HEK293 (cell line): ENCODE measurements at regions not wholly inside any gene's neighbourhood (a gene's known extent, or its start where the extent isn't known, plus 50 kb on each side); places are given as distances from the start of the nearest gene placed in this dataset.

ENCODE experiments used
- MYNN ChIP-seq: fragments of 450-650 bp; formaldehyde crosslinking; IDR thresholded peaks from 2 replicates; pipeline ENCODE4 v1.5.1; 2016; ENCODE audit warnings: missing biosample characterization, missing genetic modification characterization, borderline replicate concordance
- YY1 ChIP-seq: fragments of 450-650 bp; formaldehyde crosslinking; IDR thresholded peaks from 2 replicates; pipeline ENCODE4 v1.5.1; 2018; ENCODE audit warnings: missing biosample characterization, missing genetic modification characterization
- TF ChIP-seq, protein P1 (sequence below): fragments of 450-650 bp; formaldehyde crosslinking; IDR thresholded peaks from 2 replicates; pipeline ENCODE4 v1.5.1; 2016; ENCODE audit warnings: missing biosample characterization, missing genetic modification characterization

- TF ChIP-seq, protein P1, sequence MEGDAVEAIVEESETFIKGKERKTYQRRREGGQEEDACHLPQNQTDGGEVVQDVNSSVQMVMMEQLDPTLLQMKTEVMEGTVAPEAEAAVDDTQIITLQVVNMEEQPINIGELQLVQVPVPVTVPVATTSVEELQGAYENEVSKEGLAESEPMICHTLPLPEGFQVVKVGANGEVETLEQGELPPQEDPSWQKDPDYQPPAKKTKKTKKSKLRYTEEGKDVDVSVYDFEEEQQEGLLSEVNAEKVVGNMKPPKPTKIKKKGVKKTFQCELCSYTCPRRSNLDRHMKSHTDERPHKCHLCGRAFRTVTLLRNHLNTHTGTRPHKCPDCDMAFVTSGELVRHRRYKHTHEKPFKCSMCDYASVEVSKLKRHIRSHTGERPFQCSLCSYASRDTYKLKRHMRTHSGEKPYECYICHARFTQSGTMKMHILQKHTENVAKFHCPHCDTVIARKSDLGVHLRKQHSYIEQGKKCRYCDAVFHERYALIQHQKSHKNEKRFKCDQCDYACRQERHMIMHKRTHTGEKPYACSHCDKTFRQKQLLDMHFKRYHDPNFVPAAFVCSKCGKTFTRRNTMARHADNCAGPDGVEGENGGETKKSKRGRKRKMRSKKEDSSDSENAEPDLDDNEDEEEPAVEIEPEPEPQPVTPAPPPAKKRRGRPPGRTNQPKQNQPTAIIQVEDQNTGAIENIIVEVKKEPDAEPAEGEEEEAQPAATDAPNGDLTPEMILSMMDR (tag by site-specific recombination): no peak
- TF ChIP-seq MYNN (tag by site-specific recombination) (no peak), YY1 (no peak)
These were observed 86.4 kb downstream of the MSX2 start for GRCh38 chr5:174810796-174811195.
